CD4-positive, alpha-beta T cell treated with Interleukin-2 at 100 ng/mL for 4 hours (primary cell): ENCODE measurements at regions not wholly inside any gene's neighbourhood (a gene's known extent, or its start where the extent isn't known, plus 50 kb on each side); places are given as distances from the start of the nearest gene placed in this dataset.
"Not testable (repeated sequence)": the region's sequence is repeated elsewhere in the genome, so short reads cannot be mapped to it uniquely, and the experiment has no call there.

Experiments
- DNase-seq: peaks from one replicate; pipeline ENCODE4 v3.0.0-alpha.2; 2020; ENCODE audit warnings: low spot score

DNA sequence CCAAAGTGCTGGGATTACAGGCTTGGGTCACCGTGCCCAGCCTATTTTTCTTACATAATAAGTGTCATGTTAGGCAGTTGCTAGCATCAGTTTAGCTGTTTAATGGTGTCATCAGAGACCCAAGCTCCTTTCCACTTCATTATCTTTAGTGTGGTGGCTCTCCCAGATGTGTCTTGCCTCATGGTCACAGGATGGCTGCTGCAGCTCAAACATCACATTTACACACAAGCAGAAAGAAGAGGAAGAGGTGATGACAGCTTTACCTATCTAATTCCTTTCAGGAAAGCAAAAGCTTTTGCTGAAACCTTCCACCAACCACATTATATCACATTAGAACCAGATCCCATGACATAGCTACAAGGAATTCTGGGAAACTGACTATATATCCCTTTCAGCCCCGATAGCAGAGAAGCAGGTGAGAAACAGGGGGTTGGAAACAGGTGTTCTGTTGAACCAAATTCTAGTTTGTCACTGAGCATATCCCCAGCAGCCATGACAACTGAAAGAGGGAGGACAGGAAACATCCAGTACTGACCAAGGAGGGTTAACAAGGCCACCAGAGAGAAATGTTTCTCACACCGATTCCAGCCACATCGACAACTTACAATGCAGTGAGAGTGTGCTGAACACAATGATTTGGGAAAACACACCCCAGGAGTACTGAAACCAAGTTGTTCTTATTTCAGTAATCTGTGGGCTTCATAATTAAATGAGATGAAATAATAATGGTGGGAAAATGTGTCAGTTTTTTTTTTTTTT, 617.0 kb downstream of the UQCRFS1 start:
- DNase-seq = no peak

GRCh38 chr19:28594737-28595136, 618.2 kb downstream of the UQCRFS1 start:
- DNase-seq = no peak

DNA sequence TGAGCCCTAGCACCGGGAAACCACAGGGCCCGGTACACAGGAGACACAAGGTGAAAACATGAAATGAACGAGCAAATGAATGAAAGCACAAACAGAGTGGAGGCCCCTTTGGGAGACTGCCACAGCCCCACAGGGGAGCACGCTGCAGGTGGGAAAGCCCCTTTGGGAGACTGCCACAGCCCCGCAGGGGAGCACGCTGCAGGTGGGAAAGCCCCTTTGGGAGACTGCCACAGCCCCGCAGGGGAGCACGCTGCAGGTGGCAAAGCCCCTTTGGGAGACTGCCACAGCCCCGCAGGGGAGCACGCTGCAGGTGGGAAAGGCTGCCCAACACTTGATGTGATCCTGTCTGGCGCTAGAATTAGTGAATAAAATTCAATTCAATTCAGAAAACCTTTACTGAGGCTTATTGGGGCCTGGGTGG, 623.0 kb downstream of the UQCRFS1 start:
- not testable (repeated sequence) for DNase-seq

DNA sequence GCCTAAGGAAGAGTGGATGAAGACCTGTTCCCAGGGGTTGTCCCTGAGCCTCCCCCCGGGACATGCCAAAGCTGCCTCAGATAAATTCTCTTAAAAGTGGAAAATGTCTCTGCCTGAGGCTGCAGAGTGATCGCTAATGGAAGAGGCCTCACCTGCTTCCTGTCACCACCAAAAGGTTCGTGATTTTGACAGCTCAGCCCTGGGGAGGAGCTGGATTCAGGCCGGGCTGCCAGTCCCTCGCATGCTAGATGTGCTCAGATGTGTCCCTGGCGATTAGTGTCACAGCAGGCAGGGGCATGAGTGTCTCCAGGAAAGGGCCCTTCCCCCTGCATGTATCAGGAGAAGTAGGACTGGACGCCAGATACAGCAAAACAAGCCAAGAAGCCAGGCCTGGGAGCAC, 626.5 kb downstream of the UQCRFS1 start:
- DNase-seq = no peak

GRCh38 chr19:28585796-28586195, 627.2 kb downstream of the UQCRFS1 start:
- no peak for DNase-seq

- DNase-seq = no peak
Measured at GRCh38 chr19:28583713-28584112, 629.2 kb downstream of the UQCRFS1 start.

DNA sequence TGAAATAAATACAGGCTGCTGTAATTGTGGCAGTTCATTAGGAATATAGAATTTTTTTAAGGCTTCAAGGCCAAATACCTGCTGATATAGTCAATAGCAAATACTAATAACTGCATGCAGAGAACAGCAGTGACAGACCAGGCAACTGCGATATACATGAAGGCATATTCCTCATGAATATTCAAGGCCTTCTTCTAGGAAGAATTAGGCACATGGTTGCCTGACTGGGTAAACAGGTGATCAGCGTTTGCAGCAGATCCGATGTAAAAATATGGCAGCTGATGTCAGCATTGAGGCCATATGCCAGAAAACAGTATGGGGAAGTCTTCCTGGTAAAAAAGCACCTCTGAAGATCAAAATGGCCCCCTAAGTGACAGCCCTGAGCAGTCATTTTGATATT, 629.7 kb downstream of the UQCRFS1 start:
- DNase-seq = no peak

GRCh38 chr19:28582796-28583195, 630.2 kb downstream of the UQCRFS1 start:
- no peak for DNase-seq

GRCh38 chr19:28582344-28582743, 630.6 kb downstream of the UQCRFS1 start:
- DNase-seq = no peak

- no peak for DNase-seq
Measured at GRCh38 chr19:28581468-28581770, 631.5 kb downstream of the UQCRFS1 start.

DNA sequence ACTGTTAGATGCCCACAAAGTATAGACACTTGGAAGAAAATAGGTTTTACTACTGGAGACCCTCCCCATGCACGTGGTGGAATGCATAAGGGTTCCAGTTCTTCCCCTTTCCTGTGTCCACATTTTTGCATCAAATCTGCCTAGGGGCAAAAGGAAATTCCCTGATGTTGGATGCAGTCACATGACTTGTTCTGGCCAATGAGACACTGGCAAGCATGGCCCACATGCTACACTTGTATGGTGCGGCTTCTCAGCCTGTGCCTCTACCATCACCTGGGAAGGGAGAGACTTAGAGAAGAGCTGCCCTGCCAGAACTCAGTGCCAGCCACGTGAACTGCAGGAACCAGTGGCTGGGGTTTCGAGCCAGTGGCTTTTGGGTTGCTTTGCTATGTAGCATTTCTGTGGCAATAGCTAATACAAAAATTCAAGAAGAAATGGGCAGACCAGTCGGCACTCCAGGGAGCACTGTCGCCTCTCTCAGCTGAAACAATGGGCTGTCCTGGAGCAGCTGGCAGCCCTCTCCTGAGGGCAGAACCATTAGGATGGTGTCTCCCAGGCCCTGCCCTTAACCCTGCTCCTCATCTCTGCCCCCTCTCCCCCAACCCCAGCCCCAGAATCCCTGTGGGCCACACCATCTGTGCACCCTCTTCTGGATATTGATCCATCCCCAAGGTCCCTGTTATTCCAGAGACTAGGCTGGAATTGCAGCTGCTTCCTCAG, 634.0 kb downstream of the UQCRFS1 start:
- DNase-seq = no peak

GRCh38 chr19:28578208-28578607, 634.7 kb downstream of the UQCRFS1 start:
- no peak for DNase-seq

- no peak for DNase-seq
Measured at GRCh38 chr19:28577666-28578065, 635.3 kb downstream of the UQCRFS1 start.

- no peak for DNase-seq
Measured at GRCh38 chr19:28577233-28577632, 635.7 kb downstream of the UQCRFS1 start.

- DNase-seq = no peak
Measured at GRCh38 chr19:28575816-28576215, 637.1 kb downstream of the UQCRFS1 start.

GRCh38 chr19:28575312-28575711, 637.6 kb downstream of the UQCRFS1 start:
- DNase-seq = not testable (repeated sequence)

- no peak for DNase-seq
Measured at GRCh38 chr19:28574212-28574611, 638.7 kb downstream of the UQCRFS1 start.

DNA sequence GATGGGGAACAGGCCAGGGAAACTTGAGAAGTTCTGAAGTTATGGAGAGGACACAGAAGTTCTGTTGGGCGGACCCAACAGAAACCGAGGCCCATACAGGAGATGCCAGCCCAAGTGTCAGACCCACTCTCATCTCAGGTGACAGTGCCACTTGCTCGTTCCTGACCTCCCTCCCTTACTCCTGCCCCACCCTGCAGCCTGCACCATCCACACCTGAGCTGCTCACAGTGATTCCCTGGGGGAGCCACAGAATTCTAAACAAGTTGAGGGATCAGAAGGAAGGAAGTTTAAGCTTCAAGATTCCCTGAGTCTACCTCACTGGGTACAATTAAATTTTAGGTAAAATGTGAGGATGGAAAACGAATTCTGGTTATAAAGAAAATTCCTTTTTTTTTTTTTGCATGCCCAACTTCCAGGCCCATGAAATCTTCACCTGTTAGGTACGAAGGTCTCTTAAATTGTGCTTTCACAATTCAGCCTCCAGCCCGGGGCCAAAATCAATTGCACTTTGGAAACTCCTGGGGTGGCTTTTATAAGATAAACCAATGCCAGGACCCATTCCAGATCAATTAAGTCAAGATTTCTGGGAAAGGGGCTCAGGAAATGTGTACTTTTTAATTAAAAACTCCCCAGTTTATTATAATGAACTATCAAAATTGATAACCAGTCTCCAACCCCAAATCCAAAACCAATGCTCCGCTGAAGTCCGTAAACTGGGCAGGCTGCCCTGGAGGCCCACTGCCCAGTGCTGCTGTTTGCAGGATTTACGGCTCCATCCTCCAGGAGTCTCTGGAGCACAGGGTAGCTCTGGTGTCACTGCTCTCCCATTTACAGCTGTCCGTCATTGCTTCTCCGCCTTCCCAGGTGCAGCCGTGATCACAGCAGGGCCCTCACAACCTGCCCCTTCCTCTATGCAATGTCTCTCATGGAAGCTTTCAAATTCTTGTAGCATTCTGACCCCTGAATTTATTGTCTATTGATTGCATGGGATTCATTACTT, 643.5 kb downstream of the UQCRFS1 start:
- no peak for DNase-seq

DNA sequence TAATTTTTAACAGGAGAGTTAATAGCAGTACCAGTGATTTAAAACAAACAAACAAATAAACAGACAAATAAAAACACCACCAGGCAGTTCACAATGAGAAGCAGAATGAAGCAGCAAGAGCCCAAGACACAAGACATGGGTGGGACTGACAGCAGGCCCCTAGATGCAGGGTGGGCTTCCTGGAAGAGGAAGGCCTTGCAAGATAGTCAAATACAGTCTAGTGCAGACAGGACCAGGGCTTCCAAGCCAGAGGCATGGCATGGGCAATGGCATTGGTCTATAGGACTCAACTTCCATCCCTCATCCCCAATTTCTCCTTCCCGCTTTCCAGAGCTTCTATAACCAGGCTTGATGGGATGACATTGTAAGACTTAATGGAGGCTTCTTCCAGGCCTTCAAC, 645.1 kb downstream of the UQCRFS1 start:
- no peak for DNase-seq

DNA sequence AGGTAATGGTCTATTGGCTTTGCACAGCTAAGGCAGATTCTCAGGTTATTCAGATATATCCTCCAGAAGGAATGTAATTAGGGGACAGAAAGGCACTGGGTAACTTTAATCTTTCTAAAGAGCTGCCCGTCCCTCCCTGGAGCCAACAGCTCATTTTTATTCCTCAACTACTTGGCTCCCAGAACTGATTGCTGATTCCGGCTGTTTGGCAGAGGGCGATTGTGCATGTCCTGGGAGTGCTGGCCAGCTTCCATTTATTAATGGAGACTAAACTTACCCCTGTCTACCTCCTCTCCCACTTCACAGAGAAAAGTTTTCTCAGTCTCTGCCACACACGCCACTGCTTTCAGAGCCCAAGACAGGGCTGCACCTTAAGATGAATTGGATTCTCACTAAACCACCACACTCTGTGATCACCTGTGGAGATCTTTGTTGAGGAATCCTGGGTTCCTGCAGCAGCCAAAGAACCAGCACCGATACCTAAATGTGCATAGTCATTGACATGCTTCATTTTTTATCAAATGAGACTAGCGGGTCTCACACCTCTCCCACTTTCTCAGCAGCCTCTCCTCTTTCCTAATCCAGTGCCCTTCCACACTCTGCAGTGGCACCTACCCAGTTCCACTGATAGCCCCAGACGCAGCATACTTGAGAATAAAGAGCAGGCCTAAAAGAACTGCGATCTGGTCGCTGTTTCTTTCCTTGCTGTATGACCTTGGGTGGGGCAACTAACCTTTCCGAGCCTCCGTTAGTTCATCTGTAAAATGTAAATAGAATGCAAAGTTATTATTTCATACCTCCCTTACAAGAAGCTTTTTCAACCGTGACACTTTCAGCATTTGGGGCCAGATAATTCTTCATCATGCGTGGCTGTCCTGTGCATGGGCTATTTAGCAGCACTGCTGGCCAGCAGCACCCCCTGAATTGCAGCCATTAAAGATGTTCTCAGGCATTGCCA, 648.7 kb downstream of the UQCRFS1 start:
- no peak for DNase-seq

GRCh38 chr19:28560786-28561185, 652.2 kb downstream of the UQCRFS1 start:
- no peak for DNase-seq
